ENCODE measurements at regions not wholly inside any gene's neighbourhood (a gene's known extent, or its start where the extent isn't known, plus 50 kb on each side); places are given as distances from the start of the nearest gene placed in this dataset.

DNA sequence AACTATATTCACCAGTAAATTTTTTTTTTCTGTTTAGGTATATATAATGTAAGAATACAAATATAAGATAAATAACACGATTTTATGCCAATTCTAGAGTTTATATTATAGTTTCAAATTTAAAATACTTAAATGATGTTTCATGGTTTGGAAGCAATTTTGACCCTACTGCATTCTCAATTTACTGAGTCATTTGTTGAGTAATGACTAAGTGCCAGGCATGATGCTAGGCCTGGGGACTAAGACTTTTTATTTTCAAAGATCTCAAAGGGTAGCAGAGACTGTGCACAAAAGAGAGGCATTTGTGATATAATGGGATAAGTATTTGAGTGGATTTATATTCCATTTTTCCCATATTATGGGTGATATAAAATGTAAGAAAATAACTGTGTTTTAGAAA is 78.9 kb upstream of the SMIM30 start:
- TF ChIP-seq, protein P1, sequence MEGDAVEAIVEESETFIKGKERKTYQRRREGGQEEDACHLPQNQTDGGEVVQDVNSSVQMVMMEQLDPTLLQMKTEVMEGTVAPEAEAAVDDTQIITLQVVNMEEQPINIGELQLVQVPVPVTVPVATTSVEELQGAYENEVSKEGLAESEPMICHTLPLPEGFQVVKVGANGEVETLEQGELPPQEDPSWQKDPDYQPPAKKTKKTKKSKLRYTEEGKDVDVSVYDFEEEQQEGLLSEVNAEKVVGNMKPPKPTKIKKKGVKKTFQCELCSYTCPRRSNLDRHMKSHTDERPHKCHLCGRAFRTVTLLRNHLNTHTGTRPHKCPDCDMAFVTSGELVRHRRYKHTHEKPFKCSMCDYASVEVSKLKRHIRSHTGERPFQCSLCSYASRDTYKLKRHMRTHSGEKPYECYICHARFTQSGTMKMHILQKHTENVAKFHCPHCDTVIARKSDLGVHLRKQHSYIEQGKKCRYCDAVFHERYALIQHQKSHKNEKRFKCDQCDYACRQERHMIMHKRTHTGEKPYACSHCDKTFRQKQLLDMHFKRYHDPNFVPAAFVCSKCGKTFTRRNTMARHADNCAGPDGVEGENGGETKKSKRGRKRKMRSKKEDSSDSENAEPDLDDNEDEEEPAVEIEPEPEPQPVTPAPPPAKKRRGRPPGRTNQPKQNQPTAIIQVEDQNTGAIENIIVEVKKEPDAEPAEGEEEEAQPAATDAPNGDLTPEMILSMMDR (IDR thresholded peaks at IDR 0.05), result no peak
- TF ChIP-seq POLR2AphosphoS5 (IDR thresholded peaks at IDR 0.05), result no peak
- TF ChIP-seq EP300 (IDR thresholded peaks at IDR 0.05), result no peak
- no peak for TF ChIP-seq POLR2A (IDR thresholded peaks at IDR 0.05; ENCODE audit: low read depth)

Data from esophagus muscularis mucosa (tissue), 4 donors.